ENCODE measurements at regions not wholly inside any gene's neighbourhood (a gene's known extent, or its start where the extent isn't known, plus 50 kb on each side); places are given as distances from the start of the nearest gene placed in this dataset.

DNA sequence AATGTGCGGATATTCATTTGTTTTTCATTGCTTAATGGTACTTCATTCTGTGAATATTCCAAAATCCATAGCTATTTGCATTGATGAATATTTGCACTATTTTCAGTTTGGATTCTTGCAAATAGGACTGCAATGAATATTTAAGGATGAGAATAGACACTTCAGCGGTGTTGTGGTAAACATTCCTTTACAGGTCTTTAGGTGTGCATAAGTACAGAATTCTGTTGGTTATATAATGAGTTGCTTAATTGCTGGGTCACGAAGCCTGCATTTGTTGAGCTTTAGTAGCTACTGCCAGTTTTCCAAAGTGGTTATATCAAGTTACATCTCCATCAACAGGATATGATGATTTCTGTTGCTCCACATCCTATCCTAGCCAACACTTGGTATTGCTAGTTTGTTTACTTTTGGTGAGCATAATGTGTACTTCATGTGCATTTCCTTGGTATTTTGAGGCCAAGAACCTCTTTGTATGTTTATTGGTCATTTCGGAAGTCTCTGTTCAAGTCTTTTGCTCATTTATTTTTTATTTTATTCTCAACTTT lies 64.2 kb upstream of the CYYR1 start:
- TF ChIP-seq POLR2A (IDR thresholded peaks at IDR 0.05) (no peak), CTCF (IDR thresholded peaks at IDR 0.05) (no peak)

Measured in right lobe of liver (tissue), 4 donors.